BJ (cell line): ENCODE measurements at regions not wholly inside any gene's neighbourhood (a gene's known extent, or its start where the extent isn't known, plus 50 kb on each side); places are given as distances from the start of the nearest gene placed in this dataset.

Experiments used
- CTCF ChIA-PET: fragments of 350-600 bp; formaldehyde crosslinking; extraction: SDS; loops from one replicate; lab custom pipeline; 2021; ENCODE audit warnings: antibody characterized with exemption, inconsistent platforms; lab: Yijun Ruan, JAX
- POLR2A ChIA-PET: fragments of 300-600 bp; sonication (Branson Sonifier 250); formaldehyde crosslinking; extraction: SDS; loops from one replicate; lab custom pipeline; 2021; ENCODE audit warnings: antibody characterized with exemption; lab: Charles Lee
- DNase-seq: peaks from one replicate; pipeline ENCODE4 v3.0.0-alpha.2; 2011; ENCODE audit warnings: low read depth
- H3K27me3 ChIP-seq: 2 replicates; pipeline ENCODE4 v1.6.0; 2011; ENCODE audit warnings: low read length; ENCODE audit not compliant: control insufficient read depth, insufficient read depth
- H3K36me3 ChIP-seq: 2 replicates; pipeline ENCODE4 v1.5.1; 2011; ENCODE audit warnings: low read length; ENCODE audit not compliant: control insufficient read depth, insufficient read depth
- H3K4me3 ChIP-seq: 2 replicates; pipeline ENCODE4 v1.5.1; 2011; ENCODE audit warnings: low read depth, mild to moderate bottlenecking, control low read depth, low read length
- CTCF ChIP-seq: IDR thresholded peaks from 2 replicates; pipeline ENCODE4 v1.5.1; 2011; ENCODE audit warnings: low read depth, mild to moderate bottlenecking, control low read depth, inconsistent platforms, low read length, moderate library complexity; ENCODE audit not compliant: insufficient read depth

- POLR2A ChIA-PET, result no interaction called here
These were observed 179.4 kb downstream of the ABHD5 start for GRCh38 chr3:43870120-43870519.

GRCh38 chr3:43870844-43871626, 180.3 kb downstream of the ABHD5 start:
- Histone ChIP-seq H3K4me3 (no peak overlapping the region), H3K27me3 (no peaks in the 10 kb centered on the region), H3K36me3 (no peaks in the 10 kb centered on the region)
- POLR2A ChIA-PET, result no interaction called here
- TF ChIP-seq CTCF, result no peak
- CTCF ChIA-PET, result interaction anchor here (0.6 to 6.4 kb wide), 4 partner anchors 8 to 132 kb away, joined by 3 to 57 read pairs (median 11); no protein-coding TSS in a partner anchor
- no peak for DNase-seq

More at GRCh38 chr3:43870120-43870519, 179.4 kb downstream of the ABHD5 start:
- H3K4me3 ChIP-seq, result no peak overlapping the region
- DNase-seq, result no peak
- CTCF ChIA-PET, result interaction anchor here (1.0 to 6.4 kb wide), 3 partner anchors 9 to 14 kb away, joined by 3 to 57 read pairs (median 3); no protein-coding TSS in a partner anchor
- no peaks in the 10 kb centered on the region for H3K27me3 ChIP-seq
- TF ChIP-seq CTCF, result no peak
- no peaks in the 10 kb centered on the region for H3K36me3 ChIP-seq

GRCh38 chr3:43871627-43872245, 181.0 kb downstream of the ABHD5 start:
- ChIA-PET POLR2A (no interaction called here), CTCF (interaction anchor here (0.6 to 2.2 kb wide), 2 partner anchors 16 to 131 kb away, joined by 3 to 19 read pairs; no protein-coding TSS in a partner anchor)
- Histone ChIP-seq H3K27me3 (no peaks in the 10 kb centered on the region), H3K36me3 (no peaks in the 10 kb centered on the region), H3K4me3 (no peak overlapping the region)
- no peak for TF ChIP-seq CTCF
- no peak for DNase-seq

GRCh38 chr3:43872301-43872700, 181.6 kb downstream of the ABHD5 start:
- ChIA-PET POLR2A (no interaction called here), CTCF (interaction anchor here (2.2 kb wide), 1 partner anchor 16 kb away, joined by 19 read pairs; no protein-coding TSS in a partner anchor)
- Histone ChIP-seq H3K36me3 (no peaks in the 10 kb centered on the region), H3K27me3 (no peaks in the 10 kb centered on the region), H3K4me3 (no peak overlapping the region)
- no peak for TF ChIP-seq CTCF
- DNase-seq, result peak; percentile 58

- CTCF ChIA-PET, result interaction anchor here (0.5 to 2.2 kb wide), 2 partner anchors 17 to 172 kb away, joined by 3 to 19 read pairs; no protein-coding TSS in a partner anchor
These were observed 182.2 kb downstream of the ABHD5 start for GRCh38 chr3:43872901-43873300.

More at GRCh38 chr3:43872901-43873300, 182.2 kb downstream of the ABHD5 start:
- POLR2A ChIA-PET, result interaction anchor here (0.6 kb wide), 1 partner anchor 629 kb away, joined by 3 read pairs; no protein-coding TSS in a partner anchor
- Histone ChIP-seq H3K4me3 (no peak overlapping the region), H3K36me3 (no peaks in the 10 kb centered on the region), H3K27me3 (no peaks in the 10 kb centered on the region)
- DNase-seq, result no peak
- TF ChIP-seq CTCF, result no peak
